Stomach (tissue), 4 donors: ENCODE measurements at regions not wholly inside any gene's neighbourhood (a gene's known extent, or its start where the extent isn't known, plus 50 kb on each side); places are given as distances from the start of the nearest gene placed in this dataset.

Experiments
- CTCF ChIP-seq, 7 experiments: fragments of 450-650 bp in 4 of 7; fragments of 200-600 bp in 3 of 7; sonication (generic) in 3 of 7; IDR thresholded peaks; one replicate each; pipeline ENCODE4 v1.5.1; 2016 to 2019; ENCODE audit warnings: antibody characterized with exemption in 7 of 7, control low read depth in 2 of 7, mild to moderate bottlenecking in 1 of 7
- EP300 ChIP-seq: sonication (generic); formaldehyde crosslinking; IDR thresholded peaks from one replicate; pipeline ENCODE4 v1.6.1; 2017; ENCODE audit warnings: antibody characterized with exemption
- POLR2A ChIP-seq, 4 donors: fragments of 450-650 bp; IDR thresholded peaks; one replicate each; pipeline ENCODE4 v1.6.1; 2016; ENCODE audit warnings: antibody characterized with exemption in 4 of 4, control low read depth in 2 of 4, mild to moderate bottlenecking in 1 of 4, moderate library complexity in 1 of 4
- POLR2AphosphoS5 ChIP-seq, 3 donors: sonication (generic); formaldehyde crosslinking; IDR thresholded peaks; one replicate each; pipeline ENCODE4 v1.6.1; 2016; ENCODE audit warnings: antibody characterized with exemption in 3 of 3

- TF ChIP-seq CTCF (IDR thresholded peaks at IDR 0.05): no peak
- no peak for TF ChIP-seq EP300
- no peak for TF ChIP-seq POLR2AphosphoS5 (IDR thresholded peaks at IDR 0.05)
- no peak for TF ChIP-seq POLR2A (IDR thresholded peaks at IDR 0.05)
Observed at GRCh38 chr5:68376935-68377334, 161.4 kb downstream of the PIK3R1 start.
